ENCODE measurements at regions not wholly inside any gene's neighbourhood (a gene's known extent, or its start where the extent isn't known, plus 50 kb on each side); places are given as distances from the start of the nearest gene placed in this dataset.

DNA sequence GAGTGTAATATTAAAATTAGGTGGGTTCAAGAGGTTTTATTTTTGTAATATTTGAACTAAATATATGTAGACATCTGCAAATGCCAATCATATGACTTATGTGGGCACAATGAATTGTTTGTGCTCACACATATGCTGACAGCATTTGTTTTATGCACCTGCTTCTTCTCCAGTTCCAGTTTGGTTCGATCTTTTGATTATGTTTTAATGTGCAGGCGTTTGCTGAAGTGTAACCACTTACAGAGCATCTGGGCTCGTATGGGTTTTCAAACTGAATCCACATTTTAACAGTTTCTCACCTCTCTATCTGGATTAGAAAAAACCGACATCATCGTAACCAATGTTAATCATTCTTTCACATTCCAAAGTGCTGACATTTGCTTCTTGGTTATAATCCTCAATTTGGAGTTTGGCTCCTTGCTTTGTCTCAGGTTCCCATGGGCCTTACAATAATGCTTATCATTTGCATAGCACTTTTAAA, 129.1 kb upstream of the SPACA1 start:
- TF ChIP-seq, protein P1, sequence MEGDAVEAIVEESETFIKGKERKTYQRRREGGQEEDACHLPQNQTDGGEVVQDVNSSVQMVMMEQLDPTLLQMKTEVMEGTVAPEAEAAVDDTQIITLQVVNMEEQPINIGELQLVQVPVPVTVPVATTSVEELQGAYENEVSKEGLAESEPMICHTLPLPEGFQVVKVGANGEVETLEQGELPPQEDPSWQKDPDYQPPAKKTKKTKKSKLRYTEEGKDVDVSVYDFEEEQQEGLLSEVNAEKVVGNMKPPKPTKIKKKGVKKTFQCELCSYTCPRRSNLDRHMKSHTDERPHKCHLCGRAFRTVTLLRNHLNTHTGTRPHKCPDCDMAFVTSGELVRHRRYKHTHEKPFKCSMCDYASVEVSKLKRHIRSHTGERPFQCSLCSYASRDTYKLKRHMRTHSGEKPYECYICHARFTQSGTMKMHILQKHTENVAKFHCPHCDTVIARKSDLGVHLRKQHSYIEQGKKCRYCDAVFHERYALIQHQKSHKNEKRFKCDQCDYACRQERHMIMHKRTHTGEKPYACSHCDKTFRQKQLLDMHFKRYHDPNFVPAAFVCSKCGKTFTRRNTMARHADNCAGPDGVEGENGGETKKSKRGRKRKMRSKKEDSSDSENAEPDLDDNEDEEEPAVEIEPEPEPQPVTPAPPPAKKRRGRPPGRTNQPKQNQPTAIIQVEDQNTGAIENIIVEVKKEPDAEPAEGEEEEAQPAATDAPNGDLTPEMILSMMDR (conservative IDR thresholded peaks at IDR 0.05): no peak
- no peak for TF ChIP-seq ZFX (IDR thresholded peaks at IDR 0.05)
